Tibial nerve (tissue), 4 donors: ENCODE measurements at regions not wholly inside any gene's neighbourhood (a gene's known extent, or its start where the extent isn't known, plus 50 kb on each side); places are given as distances from the start of the nearest gene placed in this dataset.
A peak's percentile ranks its signal among the peaks of the same experiment; 100 is the strongest.

ENCODE experiments used
- DNase-seq, 2 donors: peaks; one replicate each; pipeline ENCODE4 v3.0.0-alpha.2; 2019; ENCODE audit warnings: low spot score in 2 of 2
- H3K27ac ChIP-seq, 4 donors: fragments of 200-600 bp; sonication (generic) in 3 of 4; one replicate each; pipeline ENCODE4 v1.5.1; 2017 to 2019; ENCODE audit warnings: mild to moderate bottlenecking in 1 of 4
- H3K27me3 ChIP-seq, 2 donors: fragments of 200-600 bp; sonication (generic) in 1 of 2; one replicate each; pipeline versions ENCODE4 v1.5.1 to v1.6.0; 2017 to 2019
- H3K36me3 ChIP-seq, 3 donors: fragments of 200-600 bp; sonication (generic); one replicate each; pipeline ENCODE4 v1.5.1; 2018 to 2019
- H3K4me1 ChIP-seq, 4 donors: fragments of 200-600 bp; sonication (generic) in 3 of 4; one replicate each; pipeline ENCODE4 v1.5.1; 2017 to 2019
- H3K4me3 ChIP-seq, 4 donors: fragments of 200-600 bp; sonication (generic) in 3 of 4; one replicate each; pipeline ENCODE4 v1.5.1; 2017 to 2019; ENCODE audit warnings: mild to moderate bottlenecking in 1 of 4, moderate library complexity in 1 of 4
- H3K9me3 ChIP-seq, 4 donors: fragments of 200-600 bp; sonication (generic) in 3 of 4; one replicate each; pipeline ENCODE4 v1.5.1; 2017 to 2019
- CTCF ChIP-seq, 5 experiments: fragments of 200-600 bp in 3 of 5; fragments of 450-650 bp in 2 of 5; sonication (generic) in 3 of 5; IDR thresholded peaks; one replicate each; pipeline ENCODE4 v1.5.1; 2016 to 2019; ENCODE audit warnings: antibody characterized with exemption in 5 of 5, mild to moderate bottlenecking in 3 of 5, moderate library complexity in 2 of 5
- EP300 ChIP-seq, 2 donors: sonication (generic); formaldehyde crosslinking; IDR thresholded peaks; one replicate each; pipeline ENCODE4 v1.6.1; 2017; ENCODE audit warnings: antibody characterized with exemption in 2 of 2, mild to moderate bottlenecking in 1 of 2
- POLR2A ChIP-seq, 2 donors: fragments of 450-650 bp; IDR thresholded peaks; one replicate each; pipeline ENCODE4 v1.6.1; 2017; ENCODE audit warnings: antibody characterized with exemption in 2 of 2, mild to moderate bottlenecking in 2 of 2, moderate library complexity in 2 of 2
- WGBS, 2 donors: methylation state at CpG; one replicate each; pipeline ENCODE4 v1.1.5; 2018; 5-methylcytosine and 5-hydroxymethylcytosine counted together

GRCh38 chr15:87508086-87508485 is 748.5 kb downstream of the NTRK3 start:
- H3K9me3 ChIP-seq, result no peaks in the 10 kb centered on the region
- no peak overlapping the region for H3K4me3 ChIP-seq
- no peak overlapping the region for H3K27ac ChIP-seq
- TF ChIP-seq EP300 (IDR thresholded peaks at IDR 0.05), result no peak
- no peak for TF ChIP-seq CTCF (IDR thresholded peaks at IDR 0.05)
- no peak for TF ChIP-seq POLR2A (IDR thresholded peaks at IDR 0.05)
- H3K4me1 ChIP-seq, result no peaks in the 10 kb centered on the region
- H3K36me3 ChIP-seq, result no peaks in the 10 kb centered on the region
- WGBS, 2 donors, result 79 to 95% methylated on average over 2 of the region's 2 CpGs
- no peaks in the 10 kb centered on the region for H3K27me3 ChIP-seq
- no peak for DNase-seq

- no peak for DNase-seq
- Histone ChIP-seq H3K9me3 (no peaks in the 10 kb centered on the region), H3K27ac (no peak overlapping the region), H3K36me3 (no peaks in the 10 kb centered on the region), H3K4me3 (no peak overlapping the region), H3K27me3 (no peaks in the 10 kb centered on the region), H3K4me1 (peaks cover 0 to 1% (median 0%) of the 10 kb centered on the region in 4 donors)
- 90 to 100% methylated on average over 2 of the region's 2 CpGs for WGBS, 2 donors
- TF ChIP-seq CTCF (IDR thresholded peaks at IDR 0.05), result no peak
- no peak for TF ChIP-seq EP300 (IDR thresholded peaks at IDR 0.05)
- no peak for TF ChIP-seq POLR2A (IDR thresholded peaks at IDR 0.05)
Observed at GRCh38 chr15:87502173-87502572, 754.4 kb downstream of the NTRK3 start.

- 88 to 91% methylated on average over 7 of the region's 7 CpGs for WGBS, 2 donors
- no peak overlapping the region for H3K4me3 ChIP-seq
Observed at GRCh38 chr15:87500240-87500639, 756.3 kb downstream of the NTRK3 start.

GRCh38 chr15:87498560-87498959 is 758.0 kb downstream of the NTRK3 start:
- WGBS, 2 donors, result 60 to 70% methylated on average over 5 of the region's 5 CpGs
- TF ChIP-seq CTCF (IDR thresholded peaks at IDR 0.05), result no peak
- peak in 1 of 2 donors; percentile 66 for TF ChIP-seq EP300 (IDR thresholded peaks at IDR 0.05)

More at GRCh38 chr15:87500240-87500639, 756.3 kb downstream of the NTRK3 start:
- DNase-seq, result no peak
- TF ChIP-seq CTCF (IDR thresholded peaks at IDR 0.05) (no peak), EP300 (IDR thresholded peaks at IDR 0.05) (no peak), POLR2A (IDR thresholded peaks at IDR 0.05) (no peak)
- Histone ChIP-seq H3K27ac (no peak overlapping the region), H3K36me3 (no peaks in the 10 kb centered on the region), H3K4me1 (peaks cover 0 to 12% (median 0%) of the 10 kb centered on the region in 4 donors), H3K27me3 (no peaks in the 10 kb centered on the region), H3K9me3 (no peaks in the 10 kb centered on the region)

GRCh38 chr15:87496795-87497194 is 759.7 kb downstream of the NTRK3 start:
- Histone ChIP-seq H3K4me3 (no peak overlapping the region), H3K4me1 (peaks cover 0 to 12% (median 0%) of the 10 kb centered on the region in 4 donors), H3K36me3 (no peaks in the 10 kb centered on the region), H3K27ac (peak overlapping the region in 3 of 4 donors; percentile 41 to 71 (median 64)), H3K27me3 (no peaks in the 10 kb centered on the region), H3K9me3 (no peaks in the 10 kb centered on the region)
- TF ChIP-seq POLR2A (IDR thresholded peaks at IDR 0.05), result no peak
- peak in 1 of 2 donors; percentile 60 for TF ChIP-seq EP300 (IDR thresholded peaks at IDR 0.05)
- 18 to 29% methylated on average over 2 of the region's 2 CpGs for WGBS, 2 donors
- DNase-seq, result no peak

More at GRCh38 chr15:87498560-87498959, 758.0 kb downstream of the NTRK3 start:
- peak in 1 of 2 donors; percentile 53 for DNase-seq
- H3K27me3 ChIP-seq, result no peaks in the 10 kb centered on the region
- no peak overlapping the region for H3K4me3 ChIP-seq
- H3K9me3 ChIP-seq, result no peaks in the 10 kb centered on the region
- H3K36me3 ChIP-seq, result no peaks in the 10 kb centered on the region
- no peak overlapping the region for H3K27ac ChIP-seq
- H3K4me1 ChIP-seq, result peaks cover 0 to 12% (median 0%) of the 10 kb centered on the region in 4 donors

- Histone ChIP-seq H3K4me1 (peaks cover 0 to 12% (median 0%) of the 10 kb centered on the region in 4 donors), H3K9me3 (no peaks in the 10 kb centered on the region), H3K36me3 (no peaks in the 10 kb centered on the region), H3K27me3 (no peaks in the 10 kb centered on the region), H3K27ac (peak overlapping the region in 3 of 4 donors; percentile 41 to 71 (median 64)), H3K4me3 (no peak overlapping the region)
- TF ChIP-seq CTCF (IDR thresholded peaks at IDR 0.05) (no peak), POLR2A (IDR thresholded peaks at IDR 0.05) (no peak), EP300 (IDR thresholded peaks at IDR 0.05) (no peak)
- WGBS, 2 donors, result 86 to 93% methylated on average over 2 of the region's 2 CpGs
- no peak for DNase-seq
Observed at GRCh38 chr15:87496109-87496508, 760.4 kb downstream of the NTRK3 start.
